ENCODE measurements at regions not wholly inside any gene's neighbourhood (a gene's known extent, or its start where the extent isn't known, plus 50 kb on each side); places are given as distances from the start of the nearest gene placed in this dataset.
A peak's percentile ranks its signal among the peaks of the same experiment; 100 is the strongest.

DNA sequence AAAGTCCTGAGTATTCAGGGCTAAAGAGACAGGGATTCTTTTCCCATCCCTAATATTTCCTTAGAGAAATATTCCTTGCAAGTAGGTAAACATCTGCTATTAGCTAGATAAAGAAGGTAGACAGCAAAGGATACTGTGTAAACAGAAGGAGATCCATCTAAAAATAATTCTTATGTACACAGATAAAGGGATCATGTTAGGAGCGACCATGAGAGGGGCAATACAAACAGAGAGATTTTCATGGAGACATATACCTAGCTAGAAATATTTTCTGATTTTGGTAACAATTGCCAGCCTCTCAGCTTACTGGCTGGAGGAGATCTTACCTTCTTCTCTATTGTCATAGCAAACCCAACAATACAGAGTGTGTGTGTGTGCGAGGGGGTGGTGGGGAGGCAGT is 184.6 kb upstream of the DMAC1 start:
- DNase-seq (ENCODE audit: low read depth in 2 of 2) = no peak

DNA sequence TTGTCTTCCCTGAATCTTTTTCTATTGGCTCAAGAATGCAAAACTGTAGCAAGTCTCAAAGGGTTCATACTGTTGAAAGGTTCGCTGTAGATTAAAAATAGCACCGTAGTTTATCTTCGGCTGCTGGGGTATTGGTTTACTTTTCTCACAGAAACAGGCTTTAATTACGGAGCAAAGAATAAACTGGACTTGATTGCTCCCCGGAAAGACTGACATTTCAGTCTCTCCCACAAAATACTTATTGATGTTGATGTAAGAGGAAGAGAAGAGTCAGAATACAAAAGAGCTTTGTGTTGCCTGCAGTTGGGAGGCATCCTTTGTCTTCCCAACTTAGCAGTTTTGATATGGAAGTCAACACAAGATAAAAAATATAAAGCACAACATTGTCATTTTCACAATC is 183.9 kb upstream of the DMAC1 start:
- DNase-seq (ENCODE audit: low read depth in 2 of 2) = no peak

DNA sequence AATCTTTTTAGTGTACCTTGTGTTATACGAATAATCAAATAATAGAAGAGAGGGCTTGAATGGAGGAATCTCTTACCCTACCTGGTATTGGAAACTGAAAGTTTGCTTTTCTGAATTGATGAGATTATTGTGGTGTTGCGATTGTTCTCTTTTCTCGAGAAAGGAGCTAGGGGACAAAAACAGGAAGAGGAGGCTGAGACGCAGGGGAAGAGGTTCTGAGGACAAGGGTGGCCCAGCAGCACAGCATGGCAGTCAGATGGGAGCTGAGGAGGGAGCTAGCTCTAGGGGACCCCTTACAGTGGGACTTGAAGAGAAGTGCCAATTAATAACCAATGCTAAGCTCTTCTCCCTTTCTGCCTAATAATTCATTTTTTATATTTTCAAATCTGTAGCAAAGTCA is 183.3 kb upstream of the DMAC1 start:
- DNase-seq (ENCODE audit: low read depth in 2 of 2) = no peak

DNA sequence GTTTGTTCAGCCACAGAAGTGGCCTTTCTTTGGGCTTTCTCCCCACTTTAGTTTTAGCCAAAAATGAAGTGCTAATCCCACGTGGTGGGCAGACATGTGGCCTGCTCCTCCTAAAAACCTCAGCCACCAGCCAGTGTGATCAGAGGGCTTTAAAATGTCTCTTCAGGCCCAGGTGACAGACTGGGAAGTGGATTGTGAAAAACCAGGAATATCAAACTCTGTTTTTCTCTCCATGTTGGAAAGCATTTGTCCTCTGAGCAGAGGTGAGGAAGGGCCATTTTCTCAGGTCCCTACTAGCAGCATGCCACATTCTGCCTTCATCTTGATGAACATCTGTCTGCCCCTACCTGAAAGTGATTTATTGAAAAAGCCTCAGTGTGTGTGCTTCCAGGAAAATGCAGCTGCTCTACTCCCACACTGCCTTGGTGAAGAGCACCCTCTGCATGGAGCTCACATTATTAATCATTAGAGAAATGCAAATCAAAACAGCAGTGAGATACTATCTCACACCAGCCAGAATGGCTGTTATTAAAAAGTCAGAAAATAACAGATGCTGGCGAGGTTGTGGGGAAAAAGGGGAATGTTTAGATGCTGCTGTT is 181.2 kb upstream of the DMAC1 start:
- DNase-seq (ENCODE audit: low read depth in 2 of 2) = no peak

DNA sequence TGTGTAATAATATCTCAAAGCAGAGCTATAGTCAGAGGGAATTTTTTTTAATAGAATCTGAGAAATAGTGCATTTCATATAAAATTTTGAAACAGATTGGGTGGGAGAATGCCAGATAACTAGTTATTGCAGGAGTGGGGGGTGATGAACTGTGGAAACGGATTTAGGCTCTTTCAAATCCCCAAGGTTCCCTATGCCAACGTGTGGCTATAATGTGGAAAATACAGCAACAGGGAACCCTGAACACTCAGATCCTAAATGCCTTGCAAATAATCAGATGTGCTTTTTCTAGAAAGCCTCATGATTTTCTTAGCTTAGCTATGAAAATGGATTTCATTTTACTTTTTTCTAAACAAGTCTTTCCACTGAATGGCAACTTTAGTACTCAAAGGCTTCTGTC is 180.5 kb upstream of the DMAC1 start:
- DNase-seq (ENCODE audit: low read depth in 2 of 2) = no peak

DNA sequence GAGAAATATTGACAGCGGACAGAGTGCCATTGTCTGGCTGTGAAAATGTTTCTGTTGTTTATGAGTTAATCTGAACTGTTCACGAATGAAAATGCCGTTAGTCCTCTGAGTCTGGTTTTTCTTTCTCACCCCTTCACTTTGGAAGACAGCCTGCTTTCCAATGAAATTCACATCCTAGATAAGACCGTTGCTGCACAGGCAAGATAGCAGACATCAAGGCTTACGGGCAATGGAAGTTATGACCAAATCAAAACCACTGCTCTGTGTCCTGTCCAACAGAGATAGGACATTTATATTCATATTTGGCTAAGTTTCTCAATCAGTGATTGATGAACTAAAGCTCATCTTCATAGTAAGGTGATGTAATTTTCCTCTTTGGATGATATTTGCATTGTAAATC is 180.0 kb upstream of the DMAC1 start:
- no peak for DNase-seq (ENCODE audit: low read depth in 2 of 2)

DNA sequence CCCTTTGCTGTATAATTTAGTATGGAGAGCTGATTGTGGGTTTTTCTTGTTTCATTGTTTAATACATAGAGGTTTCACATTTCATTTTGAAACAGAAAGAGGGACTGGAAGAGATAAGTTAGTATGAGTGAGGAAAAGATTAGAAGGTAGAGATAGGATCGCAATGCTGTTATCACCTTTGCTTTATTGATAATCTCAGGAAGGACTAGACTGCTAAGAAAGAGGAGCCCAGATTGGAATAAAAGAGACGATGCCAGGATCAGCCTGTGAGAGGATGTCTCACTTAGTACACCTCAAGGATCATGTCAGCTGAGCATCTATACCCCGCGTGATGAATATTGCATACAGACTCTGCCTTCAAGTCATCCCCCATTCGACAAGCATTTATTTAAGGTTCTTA is 178.0 kb upstream of the DMAC1 start:
- no peak for DNase-seq (ENCODE audit: low read depth in 2 of 2)

DNA sequence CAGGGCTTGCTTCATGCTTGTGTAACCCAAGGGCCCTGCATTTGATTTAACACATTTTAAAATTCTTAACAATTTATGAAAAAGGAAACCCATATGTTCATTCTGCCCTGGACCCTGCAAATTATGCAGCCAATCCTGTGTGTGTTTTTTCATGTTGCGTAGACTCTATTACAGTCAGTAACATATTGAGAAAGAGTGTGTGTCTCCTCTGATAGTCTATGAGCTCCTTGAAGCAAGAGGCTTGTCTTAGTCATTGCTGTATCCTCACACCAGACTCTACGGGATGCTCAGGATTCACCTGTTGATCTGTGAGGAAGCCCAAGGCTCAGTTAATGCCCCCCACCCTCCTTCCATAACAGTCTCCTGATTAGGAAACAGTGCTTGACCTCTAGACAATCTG is 177.3 kb upstream of the DMAC1 start:
- DNase-seq (ENCODE audit: low read depth in 2 of 2) = no peak

DNA sequence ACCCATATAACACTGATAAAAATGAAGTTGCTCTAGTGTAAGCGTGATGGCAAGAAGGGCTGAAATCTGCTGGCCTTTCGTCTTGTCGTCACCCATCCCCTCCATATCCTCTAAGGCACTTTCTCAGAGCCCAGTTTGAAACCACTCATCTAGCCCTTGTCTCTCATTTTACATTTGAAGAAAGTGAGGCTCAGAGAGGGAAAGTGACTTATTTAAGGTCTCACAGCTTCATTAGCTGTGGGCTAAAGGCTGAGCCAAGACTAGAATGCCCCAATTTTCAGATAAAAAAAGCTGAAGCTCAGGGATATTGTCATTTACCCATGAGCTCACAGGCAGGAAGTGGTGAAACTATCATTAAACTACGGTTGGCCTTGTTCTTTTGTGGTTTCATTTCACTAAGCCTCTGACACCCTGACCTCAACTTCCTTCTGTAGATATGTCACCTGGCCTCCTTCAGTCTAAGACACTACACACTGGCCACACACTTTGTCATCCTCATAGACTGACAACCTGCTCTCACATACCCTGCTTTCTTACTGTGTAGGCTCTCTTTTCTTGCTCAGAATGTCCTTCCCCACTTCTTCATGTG is 176.7 kb upstream of the DMAC1 start:
- peak in 1 of 2 donors; percentile 37 for DNase-seq (ENCODE audit: low read depth in 2 of 2)

DNA sequence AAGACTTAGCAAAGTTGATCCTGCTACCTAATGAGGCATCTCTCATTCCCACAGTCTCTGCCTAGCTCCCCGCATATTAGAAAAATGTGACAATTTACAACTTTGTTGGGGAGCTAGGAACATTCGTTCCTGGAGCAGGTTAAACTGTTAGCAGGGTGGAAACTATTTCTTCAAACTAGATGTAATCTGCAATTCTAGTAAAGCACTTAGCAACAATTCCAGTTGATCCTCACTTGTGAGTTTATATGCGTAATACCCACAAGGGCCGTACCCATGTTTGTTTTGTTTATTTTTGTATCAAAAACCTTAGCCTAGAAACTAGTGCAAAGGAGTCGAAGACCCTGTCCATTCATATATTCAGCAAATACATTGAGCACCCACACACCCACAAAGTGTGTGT is 175.8 kb upstream of the DMAC1 start:
- DNase-seq (ENCODE audit: low read depth in 2 of 2) = no peak

DNA sequence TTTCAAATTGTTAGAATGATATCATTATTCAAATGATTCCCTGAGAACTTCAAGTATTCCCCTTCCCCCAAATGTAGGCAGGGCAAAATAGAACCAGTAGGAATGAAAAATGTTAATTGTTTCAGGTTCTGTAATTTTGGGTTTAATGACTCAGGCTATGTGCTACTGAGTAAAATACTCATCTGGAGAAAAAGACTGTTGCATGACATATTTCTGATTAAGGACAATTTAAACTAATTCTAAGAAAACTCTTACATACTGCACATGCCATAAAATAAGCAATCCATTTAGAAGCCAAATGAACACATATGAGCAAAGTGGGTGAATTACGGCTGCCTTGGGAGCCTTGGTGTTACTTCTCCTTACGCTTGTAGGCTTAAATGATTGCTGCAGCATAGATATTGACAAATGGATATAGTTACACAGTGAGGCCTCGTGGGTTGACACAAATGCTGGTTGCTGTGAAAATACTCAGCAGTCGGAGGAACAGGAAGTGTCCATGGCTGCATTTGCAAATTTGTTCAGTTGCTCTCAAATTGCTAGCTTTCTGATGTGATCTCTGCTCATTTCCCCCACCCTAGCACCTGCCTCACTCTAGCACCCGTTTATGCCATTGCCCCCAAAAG is 174.9 kb upstream of the DMAC1 start:
- no peak for DNase-seq (ENCODE audit: low read depth in 2 of 2)

DNA sequence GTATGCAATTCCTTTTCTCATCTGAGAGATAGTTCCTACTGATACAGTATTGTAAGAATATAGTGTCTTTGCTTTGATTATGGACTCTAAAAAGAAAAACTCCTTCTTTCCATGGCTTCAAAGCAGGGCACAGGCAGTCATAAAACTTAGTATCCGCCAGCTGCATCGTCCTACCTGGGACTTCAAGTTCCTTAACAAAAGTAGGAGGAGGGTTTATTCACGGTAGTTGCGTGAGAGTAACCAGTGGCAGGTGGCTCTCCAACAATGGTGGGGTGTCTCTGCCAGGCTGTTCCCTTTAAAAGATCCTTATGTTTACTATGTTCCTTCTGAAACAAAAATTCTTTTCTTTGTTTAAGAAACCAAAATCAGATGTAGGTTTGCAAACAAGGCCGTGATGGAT is 173.5 kb upstream of the DMAC1 start:
- no peak for DNase-seq (ENCODE audit: low read depth in 2 of 2)

DNA sequence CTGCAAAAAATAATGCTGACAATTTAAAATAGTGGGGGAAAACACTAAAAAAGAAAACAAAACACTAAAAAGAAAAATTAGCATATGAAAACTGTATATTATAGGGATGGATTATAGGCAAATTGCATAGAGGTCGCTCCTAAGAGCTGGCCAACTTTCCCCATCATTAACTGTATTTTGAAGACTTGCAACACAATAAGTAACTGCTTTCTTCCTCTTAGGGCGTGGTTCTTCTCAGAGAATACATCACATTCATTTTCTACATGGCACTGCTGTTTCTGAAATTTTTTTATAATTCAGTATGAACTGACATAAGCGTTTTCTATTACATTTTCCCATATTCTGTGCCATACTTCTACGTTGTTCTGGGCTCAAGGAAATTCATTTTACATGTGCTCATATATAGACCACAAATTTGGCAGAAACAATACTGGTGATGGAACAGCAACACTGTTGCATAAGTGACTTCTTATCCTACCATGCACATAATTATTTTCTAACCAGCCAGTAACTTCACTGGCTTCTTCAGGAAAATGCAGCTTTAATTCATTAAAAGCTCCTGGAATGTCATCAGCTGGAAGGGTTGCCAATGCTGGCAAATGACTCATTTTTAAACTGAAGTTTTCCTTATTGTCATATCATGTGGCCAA is 171.2 kb upstream of the DMAC1 start:
- no peak for DNase-seq (ENCODE audit: low read depth in 2 of 2)

DNA sequence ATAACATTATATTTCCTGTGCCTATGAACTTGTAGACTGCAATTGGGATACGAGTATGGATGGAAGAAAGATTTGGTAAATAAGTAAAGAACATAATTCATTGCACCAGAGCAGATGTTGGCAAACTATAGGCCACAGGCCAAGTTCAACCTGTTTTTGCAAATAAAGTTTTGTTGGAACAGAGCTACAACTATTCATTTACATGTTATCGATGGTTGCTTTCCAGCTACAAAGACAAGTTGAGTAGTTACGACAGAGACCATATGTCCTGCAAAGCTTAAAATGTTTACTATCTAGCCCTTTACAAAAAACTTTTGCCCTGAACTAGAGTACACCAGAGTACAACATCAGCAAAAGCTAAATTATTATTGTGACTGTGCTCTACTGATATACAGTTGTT is 169.1 kb upstream of the DMAC1 start:
- no peak for DNase-seq (ENCODE audit: low read depth in 2 of 2)

DNA sequence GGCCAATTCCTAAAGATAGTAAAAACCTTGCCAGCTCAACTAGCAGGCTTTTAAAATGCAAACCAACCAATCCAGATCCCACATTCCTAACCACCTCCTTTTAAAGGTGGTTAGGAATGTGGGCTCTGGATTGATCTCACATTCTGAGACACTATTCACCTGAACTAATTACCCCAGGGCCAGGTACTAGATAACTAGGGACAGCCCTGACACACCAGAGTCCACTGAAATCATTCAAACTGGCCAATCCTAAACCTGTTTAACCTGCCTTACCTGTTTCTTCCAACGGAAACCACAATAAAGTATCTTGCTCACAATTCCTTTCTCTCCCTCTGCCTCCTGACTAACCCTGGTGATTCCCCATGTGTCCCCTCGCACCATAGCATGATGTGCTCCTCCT is 168.3 kb upstream of the DMAC1 start:
- DNase-seq (ENCODE audit: low read depth in 2 of 2) = no peak

DNA sequence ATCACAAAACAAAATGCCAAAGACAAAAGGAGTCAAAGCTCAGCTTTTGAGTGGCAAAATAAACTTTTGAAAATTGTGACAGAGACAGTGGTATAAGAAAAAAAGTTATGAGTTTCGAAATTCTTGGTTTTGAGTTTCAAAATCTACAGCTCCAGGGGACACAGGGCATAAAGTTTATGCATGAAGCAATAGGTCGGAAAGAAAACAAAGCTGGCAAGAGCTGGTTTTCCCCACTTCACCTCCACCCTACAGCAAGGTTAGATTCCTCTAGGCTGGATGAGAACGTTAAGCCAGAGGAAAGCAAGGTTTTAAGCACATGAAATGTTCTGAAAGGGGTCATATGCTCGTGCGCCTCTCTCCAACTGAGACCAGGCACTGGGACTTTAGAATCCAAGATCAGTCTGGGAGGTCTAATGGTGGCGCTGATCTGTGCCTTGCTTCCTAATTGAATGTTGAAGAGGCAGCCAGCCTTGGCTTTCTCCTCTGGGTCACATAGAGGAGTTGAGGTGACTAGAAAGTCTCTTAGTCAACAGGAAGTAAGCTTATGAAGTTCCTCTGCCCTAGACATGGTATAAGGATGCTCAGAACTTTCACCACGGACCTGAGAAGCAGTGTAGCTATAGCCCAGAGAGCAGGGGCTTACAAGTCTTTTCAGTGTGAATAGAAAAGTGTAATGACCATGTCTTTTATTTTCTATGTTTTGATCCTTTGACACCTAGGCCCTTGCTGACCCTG is 167.7 kb upstream of the DMAC1 start:
- no peak for DNase-seq (ENCODE audit: low read depth in 2 of 2)

DNA sequence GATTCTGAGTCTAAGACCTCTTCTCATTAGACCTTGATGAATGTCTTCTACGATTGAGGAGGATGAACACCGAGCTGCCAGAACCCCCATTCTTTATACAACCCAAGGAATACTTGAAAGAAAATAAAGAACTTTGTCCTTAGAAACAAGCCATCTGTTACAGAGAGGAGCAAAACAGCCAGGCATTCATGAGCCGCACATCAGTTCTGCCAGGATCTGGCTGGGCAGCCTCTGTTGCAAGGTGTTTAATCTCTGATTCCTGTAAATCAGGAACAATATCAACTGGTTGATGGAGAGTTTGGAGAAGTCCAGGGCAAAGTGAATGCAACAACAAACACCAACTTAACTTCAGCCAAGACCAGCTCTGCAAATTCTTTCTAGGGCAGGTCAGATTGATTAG is 165.5 kb upstream of the DMAC1 start:
- DNase-seq (ENCODE audit: low read depth in 2 of 2) = no peak

DNA sequence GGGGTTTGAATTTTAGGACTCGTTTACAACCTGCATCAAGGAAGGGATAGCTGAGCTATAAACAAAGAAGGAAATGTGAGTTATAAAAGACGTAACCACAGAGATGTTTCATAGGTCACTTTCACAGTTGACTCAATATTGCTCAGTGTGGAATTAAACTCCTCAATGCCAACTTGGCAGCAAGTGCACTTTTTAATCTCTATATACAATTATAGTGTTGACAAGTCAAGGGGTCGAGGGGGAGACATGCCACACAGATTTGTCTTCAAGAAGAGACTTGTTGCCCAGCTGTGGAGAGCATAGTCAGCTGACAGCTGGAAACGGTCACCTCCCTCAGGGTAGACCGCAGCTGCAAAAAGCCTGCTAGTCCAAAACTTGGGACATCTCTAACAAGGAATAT is 163.4 kb upstream of the DMAC1 start:
- DNase-seq (ENCODE audit: low read depth in 2 of 2) = no peak

DNA sequence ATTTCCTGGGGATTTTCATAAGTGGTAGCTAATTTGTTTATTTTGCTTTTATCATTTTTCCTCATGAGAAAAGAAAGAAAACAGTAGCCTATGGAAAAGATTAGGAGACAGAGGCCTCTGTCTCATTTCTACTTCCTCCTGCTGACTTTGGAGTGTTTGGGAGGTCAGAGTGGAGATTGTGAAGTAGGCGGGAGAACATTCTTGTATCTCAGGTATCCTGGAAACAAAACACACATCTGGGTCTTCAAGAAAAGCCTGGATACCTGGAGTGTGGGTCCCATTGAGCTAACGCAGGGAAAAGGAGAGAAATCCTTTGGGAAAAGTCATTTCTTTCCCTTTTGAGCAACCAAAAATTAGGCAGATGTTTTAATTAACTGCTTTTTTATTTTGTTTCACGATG is 161.5 kb upstream of the DMAC1 start:
- no peak for DNase-seq (ENCODE audit: low read depth in 2 of 2)

DNA sequence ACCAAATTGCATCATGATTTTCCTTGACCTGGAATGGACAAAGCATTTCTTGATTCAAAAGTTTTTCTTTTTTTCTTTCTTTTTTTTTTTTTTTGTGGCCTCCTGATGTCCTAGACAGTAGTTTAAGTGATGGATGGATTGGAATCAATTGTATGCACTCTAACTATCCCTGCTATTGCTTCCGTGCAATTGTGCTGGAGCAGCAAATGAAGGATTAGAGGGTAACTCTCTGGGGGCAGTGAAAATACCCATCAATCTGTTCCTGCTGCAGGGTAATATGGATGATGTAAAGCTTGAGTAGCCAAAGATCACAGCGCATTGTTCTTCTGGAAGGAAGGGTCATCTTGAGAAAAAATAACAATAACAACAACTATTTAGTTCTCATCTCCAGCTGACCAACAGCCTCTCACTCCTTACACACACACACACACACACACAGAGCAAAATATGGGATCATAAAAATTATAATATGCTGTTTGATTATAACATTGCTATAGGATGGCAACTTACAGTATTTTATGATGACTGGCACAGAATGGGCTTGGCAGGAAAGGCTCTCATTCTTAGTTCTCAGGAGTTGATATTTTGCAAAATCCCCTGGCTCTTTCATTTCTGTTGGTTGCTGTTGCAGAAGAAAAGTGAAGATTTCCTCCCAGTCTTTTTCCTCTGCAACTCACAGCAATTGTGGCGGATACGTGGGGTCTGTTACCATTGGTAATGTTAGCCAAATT is 160.9 kb upstream of the DMAC1 start:
- DNase-seq (ENCODE audit: low read depth in 2 of 2) = no peak

DNA sequence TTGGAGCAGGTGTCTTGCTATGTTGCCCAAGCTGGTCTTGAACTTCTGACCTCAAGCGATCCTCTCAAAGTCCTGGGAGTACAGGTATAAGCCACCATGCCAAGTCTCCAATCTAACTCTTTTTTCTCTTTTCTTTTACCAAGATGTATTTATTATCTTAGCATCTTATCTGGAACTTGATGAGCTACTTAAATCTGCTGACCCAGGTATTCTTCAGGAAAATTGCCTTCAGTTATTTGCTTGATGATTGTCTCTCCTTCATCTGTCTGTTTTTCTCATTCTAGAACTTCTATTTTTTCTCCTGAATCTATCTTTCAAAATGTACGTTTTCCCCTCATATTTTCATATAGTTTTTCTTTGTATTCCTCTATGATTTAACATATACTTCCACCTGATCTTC is 158.2 kb upstream of the DMAC1 start:
- DNase-seq (ENCODE audit: low read depth in 2 of 2) = no peak

DNA sequence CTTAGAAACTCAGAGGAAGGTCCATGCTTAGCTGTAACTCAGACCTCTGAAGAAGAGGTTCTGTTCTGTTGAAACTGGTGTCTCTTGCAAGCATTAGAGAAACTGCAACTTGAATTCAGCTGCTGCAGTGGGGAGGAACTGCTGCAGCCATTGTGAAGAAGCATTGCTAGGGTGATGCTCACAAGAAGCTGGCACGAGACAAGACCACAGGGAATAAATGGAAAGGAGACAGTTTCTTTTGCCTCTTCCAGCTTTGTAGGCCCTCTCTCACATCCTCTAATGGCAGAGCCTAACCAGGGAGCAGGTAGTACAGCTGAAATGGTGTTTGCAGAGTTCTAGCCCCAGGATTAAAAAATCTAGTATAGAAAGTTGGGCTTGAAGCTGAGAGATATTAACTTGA is 148.0 kb upstream of the DMAC1 start:
- no peak for DNase-seq (ENCODE audit: low read depth in 2 of 2)

Data from stimulated activated CD4-positive, alpha-beta T cell treated with anti-CD3 and anti-CD28 coated beads, Interleukin-1b, Interleukin-23, amount 100 ng/mL, for 4 hours (primary cell).